ENCODE measurements at regions not wholly inside any gene's neighbourhood (a gene's known extent, or its start where the extent isn't known, plus 50 kb on each side); places are given as distances from the start of the nearest gene placed in this dataset.

DNA sequence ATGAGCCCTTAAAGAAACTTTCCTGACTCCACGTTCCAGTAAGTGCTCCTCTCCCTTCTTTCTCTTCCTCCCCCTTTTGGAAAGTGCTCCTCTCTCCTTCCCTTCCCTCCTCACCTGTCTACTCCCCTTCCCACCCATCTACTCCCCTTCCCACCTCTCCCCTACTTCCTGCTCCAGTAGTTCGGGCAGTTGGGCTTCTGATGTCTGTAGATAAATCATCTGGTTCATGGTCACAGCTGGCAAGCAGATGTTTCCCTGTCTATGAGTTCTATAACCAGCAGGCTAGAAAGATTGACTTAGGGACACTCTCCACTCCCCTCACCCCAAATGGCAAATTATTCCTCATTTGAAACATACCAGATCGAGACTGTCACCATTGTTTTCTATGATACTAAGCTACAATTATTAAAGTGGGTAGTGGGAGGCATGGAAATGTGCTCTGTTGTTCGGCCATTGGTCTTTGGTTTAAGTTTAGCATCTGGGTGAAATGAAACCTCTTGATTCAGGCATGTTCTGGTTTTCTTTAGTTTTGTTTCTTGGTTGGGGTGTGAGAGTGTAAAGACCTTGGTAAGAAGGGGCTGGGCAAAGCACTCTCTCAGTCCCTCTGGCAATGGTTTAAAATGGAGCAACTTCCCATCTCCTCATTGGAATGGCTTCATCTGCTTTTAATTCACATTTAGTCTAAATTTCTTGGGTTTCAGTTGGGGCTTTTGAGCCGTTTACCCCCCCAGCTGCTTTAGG is 413.2 kb upstream of the SPRED2 start:
- TF ChIP-seq, protein P1, sequence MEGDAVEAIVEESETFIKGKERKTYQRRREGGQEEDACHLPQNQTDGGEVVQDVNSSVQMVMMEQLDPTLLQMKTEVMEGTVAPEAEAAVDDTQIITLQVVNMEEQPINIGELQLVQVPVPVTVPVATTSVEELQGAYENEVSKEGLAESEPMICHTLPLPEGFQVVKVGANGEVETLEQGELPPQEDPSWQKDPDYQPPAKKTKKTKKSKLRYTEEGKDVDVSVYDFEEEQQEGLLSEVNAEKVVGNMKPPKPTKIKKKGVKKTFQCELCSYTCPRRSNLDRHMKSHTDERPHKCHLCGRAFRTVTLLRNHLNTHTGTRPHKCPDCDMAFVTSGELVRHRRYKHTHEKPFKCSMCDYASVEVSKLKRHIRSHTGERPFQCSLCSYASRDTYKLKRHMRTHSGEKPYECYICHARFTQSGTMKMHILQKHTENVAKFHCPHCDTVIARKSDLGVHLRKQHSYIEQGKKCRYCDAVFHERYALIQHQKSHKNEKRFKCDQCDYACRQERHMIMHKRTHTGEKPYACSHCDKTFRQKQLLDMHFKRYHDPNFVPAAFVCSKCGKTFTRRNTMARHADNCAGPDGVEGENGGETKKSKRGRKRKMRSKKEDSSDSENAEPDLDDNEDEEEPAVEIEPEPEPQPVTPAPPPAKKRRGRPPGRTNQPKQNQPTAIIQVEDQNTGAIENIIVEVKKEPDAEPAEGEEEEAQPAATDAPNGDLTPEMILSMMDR (IDR thresholded peaks at IDR 0.05; ENCODE audit: control extremely low read depth in 1 of 3, insufficient read depth in 1 of 3, low read depth in 1 of 3, low read length in 3 of 3) = no peak
- TF ChIP-seq, protein P2, sequence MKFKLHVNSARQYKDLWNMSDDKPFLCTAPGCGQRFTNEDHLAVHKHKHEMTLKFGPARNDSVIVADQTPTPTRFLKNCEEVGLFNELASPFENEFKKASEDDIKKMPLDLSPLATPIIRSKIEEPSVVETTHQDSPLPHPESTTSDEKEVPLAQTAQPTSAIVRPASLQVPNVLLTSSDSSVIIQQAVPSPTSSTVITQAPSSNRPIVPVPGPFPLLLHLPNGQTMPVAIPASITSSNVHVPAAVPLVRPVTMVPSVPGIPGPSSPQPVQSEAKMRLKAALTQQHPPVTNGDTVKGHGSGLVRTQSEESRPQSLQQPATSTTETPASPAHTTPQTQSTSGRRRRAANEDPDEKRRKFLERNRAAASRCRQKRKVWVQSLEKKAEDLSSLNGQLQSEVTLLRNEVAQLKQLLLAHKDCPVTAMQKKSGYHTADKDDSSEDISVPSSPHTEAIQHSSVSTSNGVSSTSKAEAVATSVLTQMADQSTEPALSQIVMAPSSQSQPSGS (IDR thresholded peaks at IDR 0.05; ENCODE audit: low read length) = no peak
